ENCODE measurements at regions not wholly inside any gene's neighbourhood (a gene's known extent, or its start where the extent isn't known, plus 50 kb on each side); places are given as distances from the start of the nearest gene placed in this dataset.
"Not testable (repeated sequence)": the region's sequence is repeated elsewhere in the genome, so short reads cannot be mapped to it uniquely, and the experiment has no call there.

DNA sequence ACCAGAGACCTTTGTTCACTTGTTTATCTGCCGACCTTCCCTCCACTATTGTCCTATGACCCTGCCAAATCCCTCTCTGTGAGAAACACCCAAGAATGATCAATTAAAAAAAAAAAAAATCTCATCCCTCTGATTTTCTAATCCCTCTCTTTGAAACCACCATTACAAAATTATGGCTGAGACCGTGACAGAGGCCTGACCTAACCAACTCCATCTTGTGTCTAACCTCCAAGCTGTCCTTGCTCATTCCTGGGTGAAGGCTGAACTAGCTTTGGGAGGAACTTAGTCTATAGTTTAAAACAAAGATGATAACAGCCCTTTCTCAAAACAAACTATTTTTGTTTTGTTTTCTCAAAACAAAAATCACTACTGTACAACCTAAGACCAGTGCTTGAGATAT, 474.5 kb downstream of the TMEM114 start:
- Histone ChIP-seq H3K4me2 (no peak overlapping the region), H3K4me1 (ENCODE audit: insufficient read depth) (no peaks in the 10 kb centered on the region), H3F3A (replicated peaks; ENCODE audit: low read depth) (no peaks in the 10 kb centered on the region), H4K20me1 (replicated peaks; ENCODE audit: insufficient read depth) (no peaks in the 10 kb centered on the region), H3K27me3 (ENCODE audit: insufficient read depth) (no peaks in the 10 kb centered on the region), H3K36me3 (ENCODE audit: insufficient read depth) (no peaks in the 10 kb centered on the region), H3K9me2 (ENCODE audit: insufficient read depth) (no peaks in the 10 kb centered on the region), H3K27ac (ENCODE audit: low read depth) (no peak overlapping the region), H3K79me2 (replicated peaks; ENCODE audit: insufficient read depth) (no peaks in the 10 kb centered on the region), H2AFZ (no peak overlapping the region), H3K4me3 (no peak overlapping the region)
- DNase-seq (ENCODE audit: low spot score) (no peak), ATAC-seq (no peak)
- TF ChIP-seq POLR2AphosphoS5 (IDR thresholded peaks at IDR 0.05; ENCODE audit: low read depth) = no peak
- no peak for TF ChIP-seq JUNB (IDR thresholded peaks at IDR 0.05; ENCODE audit: unreplicated experiment)
- TF ChIP-seq, protein P1, sequence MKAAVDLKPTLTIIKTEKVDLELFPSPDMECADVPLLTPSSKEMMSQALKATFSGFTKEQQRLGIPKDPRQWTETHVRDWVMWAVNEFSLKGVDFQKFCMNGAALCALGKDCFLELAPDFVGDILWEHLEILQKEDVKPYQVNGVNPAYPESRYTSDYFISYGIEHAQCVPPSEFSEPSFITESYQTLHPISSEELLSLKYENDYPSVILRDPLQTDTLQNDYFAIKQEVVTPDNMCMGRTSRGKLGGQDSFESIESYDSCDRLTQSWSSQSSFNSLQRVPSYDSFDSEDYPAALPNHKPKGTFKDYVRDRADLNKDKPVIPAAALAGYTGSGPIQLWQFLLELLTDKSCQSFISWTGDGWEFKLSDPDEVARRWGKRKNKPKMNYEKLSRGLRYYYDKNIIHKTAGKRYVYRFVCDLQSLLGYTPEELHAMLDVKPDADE (IDR thresholded peaks at IDR 0.05) = no peak
- TF ChIP-seq, protein P2, sequence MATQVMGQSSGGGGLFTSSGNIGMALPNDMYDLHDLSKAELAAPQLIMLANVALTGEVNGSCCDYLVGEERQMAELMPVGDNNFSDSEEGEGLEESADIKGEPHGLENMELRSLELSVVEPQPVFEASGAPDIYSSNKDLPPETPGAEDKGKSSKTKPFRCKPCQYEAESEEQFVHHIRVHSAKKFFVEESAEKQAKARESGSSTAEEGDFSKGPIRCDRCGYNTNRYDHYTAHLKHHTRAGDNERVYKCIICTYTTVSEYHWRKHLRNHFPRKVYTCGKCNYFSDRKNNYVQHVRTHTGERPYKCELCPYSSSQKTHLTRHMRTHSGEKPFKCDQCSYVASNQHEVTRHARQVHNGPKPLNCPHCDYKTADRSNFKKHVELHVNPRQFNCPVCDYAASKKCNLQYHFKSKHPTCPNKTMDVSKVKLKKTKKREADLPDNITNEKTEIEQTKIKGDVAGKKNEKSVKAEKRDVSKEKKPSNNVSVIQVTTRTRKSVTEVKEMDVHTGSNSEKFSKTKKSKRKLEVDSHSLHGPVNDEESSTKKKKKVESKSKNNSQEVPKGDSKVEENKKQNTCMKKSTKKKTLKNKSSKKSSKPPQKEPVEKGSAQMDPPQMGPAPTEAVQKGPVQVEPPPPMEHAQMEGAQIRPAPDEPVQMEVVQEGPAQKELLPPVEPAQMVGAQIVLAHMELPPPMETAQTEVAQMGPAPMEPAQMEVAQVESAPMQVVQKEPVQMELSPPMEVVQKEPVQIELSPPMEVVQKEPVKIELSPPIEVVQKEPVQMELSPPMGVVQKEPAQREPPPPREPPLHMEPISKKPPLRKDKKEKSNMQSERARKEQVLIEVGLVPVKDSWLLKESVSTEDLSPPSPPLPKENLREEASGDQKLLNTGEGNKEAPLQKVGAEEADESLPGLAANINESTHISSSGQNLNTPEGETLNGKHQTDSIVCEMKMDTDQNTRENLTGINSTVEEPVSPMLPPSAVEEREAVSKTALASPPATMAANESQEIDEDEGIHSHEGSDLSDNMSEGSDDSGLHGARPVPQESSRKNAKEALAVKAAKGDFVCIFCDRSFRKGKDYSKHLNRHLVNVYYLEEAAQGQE (IDR thresholded peaks at IDR 0.05; ENCODE audit: unreplicated experiment) = no peak
- no peak for TF ChIP-seq CREB1 (CRISPR knock-in tag; IDR thresholded peaks at IDR 0.05; ENCODE audit: low read depth)
- H3K36me3 Mint-ChIP-seq (ENCODE audit: low read depth) = peaks cover 9% of the 10 kb centered on the region; the same call in 2 of the 3 replicates
- no peak overlapping the region for H3K27ac Mint-ChIP-seq
- H3K4me3 Mint-ChIP-seq = no peak overlapping the region
- H3K27me3 Mint-ChIP-seq (ENCODE audit: insufficient read depth, low read depth, poor library complexity) = peaks cover 2% of the 10 kb centered on the region
- no peaks in the 10 kb centered on the region for H3K4me1 Mint-ChIP-seq
- peaks cover 61% of the 10 kb centered on the region for H3K9me3 Mint-ChIP-seq

DNA sequence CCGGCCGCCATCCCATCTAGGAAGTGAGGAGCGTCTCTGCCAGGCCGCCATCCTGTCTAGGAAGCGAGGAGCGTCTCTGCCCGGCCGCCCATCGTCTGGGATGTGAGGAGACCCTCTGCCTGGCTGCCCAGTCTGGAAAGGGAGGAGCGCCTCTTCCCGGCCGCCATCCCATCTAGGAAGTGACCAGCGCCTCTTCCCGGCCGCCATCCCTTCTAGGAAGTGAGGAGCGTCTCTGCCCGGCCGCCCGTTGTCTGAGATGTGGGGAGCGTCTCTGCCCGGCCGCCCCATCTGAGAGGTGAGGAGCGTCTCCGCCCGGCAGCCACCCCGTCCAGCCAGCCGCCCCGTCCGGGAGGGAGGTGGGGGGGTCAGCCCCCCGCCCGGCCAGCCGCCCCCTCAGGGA, 475.4 kb downstream of the TMEM114 start:
- not testable (repeated sequence) for H2AFZ ChIP-seq; H3K27me3 ChIP-seq (ENCODE audit: insufficient read depth); H3K4me1 ChIP-seq (ENCODE audit: insufficient read depth); H3K36me3 Mint-ChIP-seq (ENCODE audit: low read depth); H3K4me3 Mint-ChIP-seq; DNase-seq (ENCODE audit: low spot score); H3K36me3 ChIP-seq (ENCODE audit: insufficient read depth); ATAC-seq; H3K27ac Mint-ChIP-seq; H3K4me2 ChIP-seq; H3K4me1 Mint-ChIP-seq; H3K79me2 ChIP-seq (replicated peaks; ENCODE audit: insufficient read depth); H4K20me1 ChIP-seq (replicated peaks; ENCODE audit: insufficient read depth); H3K27me3 Mint-ChIP-seq (ENCODE audit: insufficient read depth, low read depth, poor library complexity); H3F3A ChIP-seq (replicated peaks; ENCODE audit: low read depth); H3K9me2 ChIP-seq (ENCODE audit: insufficient read depth); H3K4me3 ChIP-seq; H3K27ac ChIP-seq (ENCODE audit: low read depth)
- H3K9me3 Mint-ChIP-seq = peaks cover 55% of the 10 kb centered on the region

DNA sequence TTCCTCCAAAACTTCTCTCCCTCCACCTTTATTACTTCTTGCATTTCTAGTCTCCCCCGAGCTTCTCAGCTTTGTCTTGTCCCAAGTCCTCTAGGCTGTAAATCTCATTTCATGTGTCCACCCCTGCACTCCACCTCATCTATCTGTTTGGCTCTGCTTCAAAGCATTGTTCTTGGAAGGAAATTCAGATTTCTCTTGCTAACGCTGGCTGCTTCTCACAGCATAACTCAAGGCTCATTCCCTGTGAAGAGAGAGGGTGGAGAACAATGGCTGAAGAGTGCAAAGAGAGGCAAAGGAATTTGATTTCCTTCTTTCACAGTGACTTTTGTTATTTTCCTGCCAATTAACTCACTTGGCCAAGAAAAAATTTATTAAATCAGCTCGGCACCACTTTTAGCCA, 476.5 kb downstream of the TMEM114 start:
- H3K79me2 ChIP-seq (replicated peaks; ENCODE audit: insufficient read depth) = no peaks in the 10 kb centered on the region
- H3K9me2 ChIP-seq (ENCODE audit: insufficient read depth) = no peaks in the 10 kb centered on the region
- no peak overlapping the region for H3K27ac Mint-ChIP-seq
- ATAC-seq = no peak
- peaks cover 56% of the 10 kb centered on the region for H3K9me3 Mint-ChIP-seq
- H3K27me3 ChIP-seq (ENCODE audit: insufficient read depth) = no peaks in the 10 kb centered on the region
- no peak for DNase-seq (ENCODE audit: low spot score)
- H3K4me3 Mint-ChIP-seq = no peak overlapping the region
- no peaks in the 10 kb centered on the region; the same call in 1 of the 2 replicates for H3K36me3 ChIP-seq (ENCODE audit: insufficient read depth)
- H3K27me3 Mint-ChIP-seq (ENCODE audit: insufficient read depth, low read depth, poor library complexity) = peaks cover 2% of the 10 kb centered on the region
- H3K4me3 ChIP-seq = no peak overlapping the region
- no peaks in the 10 kb centered on the region for H3F3A ChIP-seq (replicated peaks; ENCODE audit: low read depth)
- H2AFZ ChIP-seq = no peak overlapping the region
- no peaks in the 10 kb centered on the region for H4K20me1 ChIP-seq (replicated peaks; ENCODE audit: insufficient read depth)
- H3K27ac ChIP-seq (ENCODE audit: low read depth) = no peak overlapping the region
- H3K4me1 Mint-ChIP-seq = no peaks in the 10 kb centered on the region
- H3K4me2 ChIP-seq = no peak overlapping the region
- peaks cover 12% of the 10 kb centered on the region; the same call in 2 of the 3 replicates for H3K36me3 Mint-ChIP-seq (ENCODE audit: low read depth)
- no peaks in the 10 kb centered on the region for H3K4me1 ChIP-seq (ENCODE audit: insufficient read depth)
- TF ChIP-seq NANOG (IDR thresholded peaks at IDR 0.05; ENCODE audit: borderline replicate concordance) (no peak), ZNF331 (CRISPR knock-in tag; IDR thresholded peaks at IDR 0.05; ENCODE audit: low read depth) (no peak), POLR2AphosphoS5 (IDR thresholded peaks at IDR 0.05; ENCODE audit: low read depth) (no peak)
- TF ChIP-seq, protein P3, sequence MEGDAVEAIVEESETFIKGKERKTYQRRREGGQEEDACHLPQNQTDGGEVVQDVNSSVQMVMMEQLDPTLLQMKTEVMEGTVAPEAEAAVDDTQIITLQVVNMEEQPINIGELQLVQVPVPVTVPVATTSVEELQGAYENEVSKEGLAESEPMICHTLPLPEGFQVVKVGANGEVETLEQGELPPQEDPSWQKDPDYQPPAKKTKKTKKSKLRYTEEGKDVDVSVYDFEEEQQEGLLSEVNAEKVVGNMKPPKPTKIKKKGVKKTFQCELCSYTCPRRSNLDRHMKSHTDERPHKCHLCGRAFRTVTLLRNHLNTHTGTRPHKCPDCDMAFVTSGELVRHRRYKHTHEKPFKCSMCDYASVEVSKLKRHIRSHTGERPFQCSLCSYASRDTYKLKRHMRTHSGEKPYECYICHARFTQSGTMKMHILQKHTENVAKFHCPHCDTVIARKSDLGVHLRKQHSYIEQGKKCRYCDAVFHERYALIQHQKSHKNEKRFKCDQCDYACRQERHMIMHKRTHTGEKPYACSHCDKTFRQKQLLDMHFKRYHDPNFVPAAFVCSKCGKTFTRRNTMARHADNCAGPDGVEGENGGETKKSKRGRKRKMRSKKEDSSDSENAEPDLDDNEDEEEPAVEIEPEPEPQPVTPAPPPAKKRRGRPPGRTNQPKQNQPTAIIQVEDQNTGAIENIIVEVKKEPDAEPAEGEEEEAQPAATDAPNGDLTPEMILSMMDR (conservative IDR thresholded peaks at IDR 0.05; ENCODE audit: low read depth in 2 of 2) = no peak

All from GM23338 (cell line).